HFF-Myc (cell line): ENCODE measurements at regions not wholly inside any gene's neighbourhood (a gene's known extent, or its start where the extent isn't known, plus 50 kb on each side); places are given as distances from the start of the nearest gene placed in this dataset.

Experiments
- DNase-seq: peaks from one replicate; pipeline ENCODE4 v3.0.0-alpha.2; 2011; ENCODE audit warnings: low read depth; ENCODE audit errors: extremely low read depth
- H3K4me3 ChIP-seq: replicated peaks from 2 replicates; pipeline ENCODE4 v1.5.1; 2011; ENCODE audit warnings: low read depth, mild to moderate bottlenecking, control low read depth, low read length
- TF ChIP-seq, protein P1 (sequence below): IDR thresholded peaks from 2 replicates; pipeline ENCODE4 v1.5.1; 2012; ENCODE audit warnings: mild to moderate bottlenecking, low read depth, low read length, control low read depth; ENCODE audit errors: missing control alignments

DNA sequence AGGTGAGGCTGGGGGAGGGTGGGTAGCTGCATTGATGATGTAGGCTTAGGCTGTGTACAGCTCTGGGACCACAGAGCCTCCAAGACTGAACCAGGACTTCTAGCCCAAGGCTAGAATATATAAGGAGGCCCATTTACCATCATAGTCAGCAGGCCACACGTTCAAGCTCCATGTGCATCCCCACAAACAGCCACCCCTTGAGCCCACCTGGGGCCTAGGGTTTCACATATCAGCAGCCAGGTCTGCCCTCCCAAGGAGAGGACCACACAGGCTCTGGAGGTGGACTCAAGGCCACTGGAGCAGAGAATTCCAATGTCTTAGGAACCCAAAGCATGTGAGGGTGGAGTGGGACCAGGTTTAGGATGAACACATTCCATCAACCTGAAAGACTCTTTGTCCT is 230.5 kb downstream of the TTC32 start:
- TF ChIP-seq, protein P1, sequence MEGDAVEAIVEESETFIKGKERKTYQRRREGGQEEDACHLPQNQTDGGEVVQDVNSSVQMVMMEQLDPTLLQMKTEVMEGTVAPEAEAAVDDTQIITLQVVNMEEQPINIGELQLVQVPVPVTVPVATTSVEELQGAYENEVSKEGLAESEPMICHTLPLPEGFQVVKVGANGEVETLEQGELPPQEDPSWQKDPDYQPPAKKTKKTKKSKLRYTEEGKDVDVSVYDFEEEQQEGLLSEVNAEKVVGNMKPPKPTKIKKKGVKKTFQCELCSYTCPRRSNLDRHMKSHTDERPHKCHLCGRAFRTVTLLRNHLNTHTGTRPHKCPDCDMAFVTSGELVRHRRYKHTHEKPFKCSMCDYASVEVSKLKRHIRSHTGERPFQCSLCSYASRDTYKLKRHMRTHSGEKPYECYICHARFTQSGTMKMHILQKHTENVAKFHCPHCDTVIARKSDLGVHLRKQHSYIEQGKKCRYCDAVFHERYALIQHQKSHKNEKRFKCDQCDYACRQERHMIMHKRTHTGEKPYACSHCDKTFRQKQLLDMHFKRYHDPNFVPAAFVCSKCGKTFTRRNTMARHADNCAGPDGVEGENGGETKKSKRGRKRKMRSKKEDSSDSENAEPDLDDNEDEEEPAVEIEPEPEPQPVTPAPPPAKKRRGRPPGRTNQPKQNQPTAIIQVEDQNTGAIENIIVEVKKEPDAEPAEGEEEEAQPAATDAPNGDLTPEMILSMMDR, result no peak
- no peak overlapping the region for H3K4me3 ChIP-seq
- no peak for DNase-seq

DNA sequence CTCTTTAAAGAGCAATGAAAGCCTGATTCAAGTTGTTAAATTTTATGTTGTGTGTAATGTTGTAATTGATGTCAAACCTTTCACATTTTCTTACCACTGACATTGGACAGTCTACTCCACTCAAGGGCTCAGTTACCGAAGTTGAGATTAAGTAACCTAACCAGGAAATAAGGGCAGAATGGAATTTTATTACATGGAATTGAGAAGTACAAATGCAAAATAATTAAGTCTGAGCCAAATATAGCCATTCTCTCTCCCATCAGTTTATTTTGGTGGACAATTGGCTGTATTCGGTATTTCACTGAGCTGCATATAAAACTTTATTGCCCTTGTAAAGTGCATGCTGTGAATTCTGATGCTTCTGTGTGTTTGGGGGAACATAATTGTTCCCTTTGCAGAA is 231.5 kb downstream of the TTC32 start:
- TF ChIP-seq, protein P1, result no peak
- H3K4me3 ChIP-seq, result no peak overlapping the region
- DNase-seq, result no peak

DNA sequence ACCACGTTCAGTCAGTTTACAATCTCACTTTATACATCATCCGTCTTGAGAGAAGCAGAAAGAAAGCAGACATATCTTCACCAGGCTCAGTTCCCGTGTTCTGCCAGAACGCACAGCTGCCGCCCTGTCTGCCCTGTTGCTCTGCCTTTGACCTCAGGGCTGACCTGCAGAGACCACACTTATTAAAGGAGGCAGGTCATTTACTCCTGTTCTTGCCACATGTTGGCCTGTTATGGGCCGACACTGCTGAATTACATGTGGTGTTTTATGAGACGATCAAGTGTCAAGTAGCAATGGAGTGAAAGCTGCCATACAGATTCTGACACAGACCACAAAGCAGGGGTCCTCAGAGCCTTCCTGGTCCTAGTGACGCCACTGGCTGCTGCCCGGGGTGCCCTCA is 232.2 kb downstream of the TTC32 start:
- TF ChIP-seq, protein P1, result no peak
- DNase-seq, result no peak
- no peak overlapping the region for H3K4me3 ChIP-seq

DNA sequence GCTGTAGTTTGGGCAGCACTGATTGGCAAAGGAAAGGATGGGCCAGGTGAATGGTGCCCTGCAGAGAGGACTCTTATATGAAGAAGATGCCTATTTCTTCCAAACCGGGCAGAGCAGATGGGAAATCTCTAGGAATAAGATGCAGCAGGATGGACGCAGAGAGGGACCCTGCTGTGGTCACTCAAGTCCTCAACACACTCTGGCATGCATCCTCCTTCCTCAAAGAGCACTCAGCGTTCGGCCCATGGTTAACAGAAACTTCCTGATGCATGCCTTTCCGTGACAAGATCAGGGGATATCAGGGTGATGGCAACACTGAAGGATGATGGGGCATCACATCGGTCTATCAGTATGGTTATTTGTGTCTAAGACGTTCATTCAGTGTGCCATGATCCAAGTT is 232.7 kb downstream of the TTC32 start:
- DNase-seq, result no peak
- TF ChIP-seq, protein P1, result no peak

DNA sequence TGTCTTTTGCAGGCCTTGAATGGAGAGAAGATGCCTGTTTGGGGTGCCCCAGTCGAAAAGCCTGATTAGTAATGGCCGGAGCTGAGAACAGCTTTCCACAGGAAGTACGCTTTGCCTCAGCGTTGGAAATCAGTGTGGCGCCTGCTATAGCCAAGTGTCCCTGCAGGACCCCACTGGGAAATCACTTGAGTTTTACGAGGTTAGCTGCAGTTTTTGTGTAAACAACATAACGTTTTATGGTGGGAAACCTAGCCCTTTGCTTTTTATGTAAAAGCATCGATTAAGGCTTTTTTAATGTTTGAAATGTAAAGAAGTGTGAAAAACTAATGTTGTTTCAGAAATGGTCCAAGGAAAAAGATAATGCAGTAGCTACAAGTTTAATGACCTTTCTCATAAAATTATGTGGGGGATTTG is 234.2 kb downstream of the TTC32 start:
- DNase-seq, result no peak
- H3K4me3 ChIP-seq, result no peak overlapping the region
- TF ChIP-seq, protein P1, result no peak

More for the DNA sequence above, 232.7 kb downstream of the TTC32 start:
- no peak overlapping the region for H3K4me3 ChIP-seq

DNA sequence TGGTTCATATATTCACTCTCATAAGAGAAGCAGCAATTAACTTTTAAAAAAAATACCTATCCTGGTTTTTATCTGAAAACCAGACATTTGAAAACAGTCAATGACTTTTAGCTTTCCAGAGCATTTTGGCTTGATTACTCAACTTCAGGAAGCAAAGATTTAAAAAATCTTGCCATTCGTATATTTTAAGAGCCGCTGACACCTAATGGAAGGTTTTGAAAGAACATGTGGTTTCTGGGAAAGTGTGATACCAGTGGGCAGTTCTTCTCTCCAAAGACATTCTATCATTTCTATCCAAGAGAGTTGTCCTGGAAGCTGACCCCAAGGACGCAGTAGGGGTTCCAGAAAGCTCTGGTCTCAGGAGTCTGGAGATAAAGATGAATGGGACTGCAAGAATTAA is 234.7 kb downstream of the TTC32 start:
- no peak overlapping the region for H3K4me3 ChIP-seq
- DNase-seq, result no peak
- TF ChIP-seq, protein P1, result no peak

DNA sequence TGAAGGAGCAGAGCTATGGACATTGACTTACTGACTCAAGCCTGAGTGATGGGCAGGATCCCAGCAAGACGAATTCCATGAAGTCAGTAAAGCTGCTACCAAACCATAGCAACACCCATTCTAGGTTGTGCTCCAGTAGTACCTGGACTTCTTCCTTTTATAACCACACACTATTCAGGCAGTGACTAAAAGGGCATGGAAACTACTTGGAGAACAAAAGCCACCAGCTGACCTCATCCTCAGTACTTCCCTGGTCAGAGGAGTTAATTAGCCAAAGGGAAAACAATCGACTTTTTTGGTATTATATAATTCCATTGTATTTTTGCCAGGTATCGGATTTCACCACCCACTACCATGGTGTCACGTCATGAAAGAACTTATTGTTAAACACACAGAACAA is 237.1 kb downstream of the TTC32 start:
- TF ChIP-seq, protein P1, result no peak
- no peak overlapping the region for H3K4me3 ChIP-seq
- DNase-seq, result no peak
